Activated CD8-positive, alpha-beta memory T cell treated with anti-CD3 and anti-CD28 coated beads for 4 hours (primary cell): ENCODE measurements at regions not wholly inside any gene's neighbourhood (a gene's known extent, or its start where the extent isn't known, plus 50 kb on each side); places are given as distances from the start of the nearest gene placed in this dataset.
"Not testable (repeated sequence)": the region's sequence is repeated elsewhere in the genome, so short reads cannot be mapped to it uniquely, and the experiment has no call there.

Experiments
- DNase-seq, 2 donors: peaks; one replicate each; pipeline ENCODE4 v3.0.0-alpha.2; 2020; ENCODE audit warnings: low read depth in 2 of 2

- no peak for DNase-seq
Measured at GRCh38 chr20:48042628-48043027, 257.3 kb upstream of the SULF2 start.

GRCh38 chr20:48041078-48041780 is 255.9 kb upstream of the SULF2 start:
- DNase-seq: no peak

GRCh38 chr20:48040491-48040890 is 255.2 kb upstream of the SULF2 start:
- no peak for DNase-seq

- no peak for DNase-seq
Measured at GRCh38 chr20:48040051-48040450, 254.8 kb upstream of the SULF2 start.

- DNase-seq: no peak
Measured at GRCh38 chr20:48039514-48039913, 254.2 kb upstream of the SULF2 start.

GRCh38 chr20:48038713-48039112 is 253.4 kb upstream of the SULF2 start:
- no peak for DNase-seq

- not testable (repeated sequence) for DNase-seq
Measured at GRCh38 chr20:48037798-48038197, 252.5 kb upstream of the SULF2 start.

GRCh38 chr20:48035961-48036731 is 250.9 kb upstream of the SULF2 start:
- no peak for DNase-seq

- DNase-seq: no peak
Measured at GRCh38 chr20:48034751-48035150, 249.5 kb upstream of the SULF2 start.

GRCh38 chr20:48033005-48033404 is 247.7 kb upstream of the SULF2 start:
- not testable (repeated sequence) for DNase-seq

GRCh38 chr20:48031122-48031521 is 245.8 kb upstream of the SULF2 start:
- no peak for DNase-seq

GRCh38 chr20:48026981-48027592 is 241.8 kb upstream of the SULF2 start:
- no peak for DNase-seq

- DNase-seq: no peak
Measured at GRCh38 chr20:48025661-48026060, 240.4 kb upstream of the SULF2 start.

GRCh38 chr20:48025051-48025515 is 239.8 kb upstream of the SULF2 start:
- DNase-seq: no peak

- no peak for DNase-seq
Measured at GRCh38 chr20:48024539-48024938, 239.3 kb upstream of the SULF2 start.

GRCh38 chr20:48020696-48021095 is 235.4 kb upstream of the SULF2 start:
- DNase-seq: not testable (repeated sequence)

GRCh38 chr20:48019940-48020339 is 234.7 kb upstream of the SULF2 start:
- no peak for DNase-seq

GRCh38 chr20:48019496-48019895 is 234.2 kb upstream of the SULF2 start:
- DNase-seq: no peak

- not testable (repeated sequence) for DNase-seq
Measured at GRCh38 chr20:48018851-48019250, 233.6 kb upstream of the SULF2 start.

- no peak for DNase-seq
Measured at GRCh38 chr20:48017992-48018391, 232.7 kb upstream of the SULF2 start.

- DNase-seq: no peak
Measured at GRCh38 chr20:48017509-48017908, 232.2 kb upstream of the SULF2 start.

- DNase-seq: no peak
Measured at GRCh38 chr20:48015943-48016723, 230.9 kb upstream of the SULF2 start.
